Activated naive CD8-positive, alpha-beta T cell treated with anti-CD3 and anti-CD28 coated beads for 36 hours (primary cell): ENCODE measurements at regions not wholly inside any gene's neighbourhood (a gene's known extent, or its start where the extent isn't known, plus 50 kb on each side); places are given as distances from the start of the nearest gene placed in this dataset.

Experiments used
- DNase-seq: peaks from one replicate; pipeline ENCODE4 v3.0.0; 2021
- H3K27ac Mint-ChIP-seq: one replicate; pipeline ENCODE4 v1.8.0; 2022; ENCODE audit warnings: mild to moderate bottlenecking, moderate library complexity, mixed read lengths
- H3K27me3 Mint-ChIP-seq: one replicate; pipeline ENCODE4 v1.8.0; 2022; ENCODE audit warnings: mild to moderate bottlenecking, mixed read lengths
- H3K36me3 Mint-ChIP-seq: one replicate; pipeline ENCODE4 v1.8.0; 2021; ENCODE audit warnings: mild to moderate bottlenecking, mixed read lengths
- H3K4me1 Mint-ChIP-seq: one replicate; pipeline ENCODE4 v1.8.0; 2021; ENCODE audit warnings: mixed read lengths
- H3K4me3 Mint-ChIP-seq: one replicate; pipeline ENCODE4 v1.8.0; 2022; ENCODE audit warnings: mild to moderate bottlenecking, moderate library complexity, mixed read lengths
- H3K9me3 Mint-ChIP-seq: one replicate; pipeline ENCODE4 v1.8.0; 2022; ENCODE audit warnings: mixed read lengths

GRCh38 chr2:235268535-235268934 is 225.3 kb upstream of the AGAP1 start:
- Mint-ChIP-seq H3K4me1 (peaks cover 7% of the 10 kb centered on the region), H3K36me3 (no peaks in the 10 kb centered on the region), H3K9me3 (no peaks in the 10 kb centered on the region), H3K27me3 (peaks cover 88% of the 10 kb centered on the region), H3K4me3 (no peak overlapping the region), H3K27ac (no peak overlapping the region)
- no peak for DNase-seq

DNA sequence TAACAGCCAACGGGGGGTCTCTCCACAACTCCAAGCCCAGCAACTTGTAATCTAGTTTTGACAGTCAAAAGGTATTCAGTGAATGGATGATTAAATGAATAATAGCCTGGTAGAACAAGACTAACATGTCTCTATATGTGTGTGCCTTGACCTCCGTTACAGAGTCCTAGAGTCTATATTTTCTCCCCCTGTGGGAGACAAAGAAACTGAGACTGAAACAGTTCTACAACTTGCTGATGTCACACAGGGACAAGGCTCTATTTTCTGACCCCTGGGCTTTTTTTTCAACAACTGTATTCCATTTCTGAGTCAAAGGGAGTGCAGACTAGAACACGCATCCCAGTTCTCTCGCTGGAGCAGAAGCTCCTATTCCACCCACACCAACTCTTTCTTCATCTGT is 223.6 kb upstream of the AGAP1 start:
- no peaks in the 10 kb centered on the region for H3K36me3 Mint-ChIP-seq
- no peak overlapping the region for H3K4me3 Mint-ChIP-seq
- no peak overlapping the region for H3K27ac Mint-ChIP-seq
- H3K27me3 Mint-ChIP-seq = peaks cover 93% of the 10 kb centered on the region
- DNase-seq = no peak
- peaks cover 7% of the 10 kb centered on the region for H3K4me1 Mint-ChIP-seq
- peaks cover 3% of the 10 kb centered on the region for H3K9me3 Mint-ChIP-seq

DNA sequence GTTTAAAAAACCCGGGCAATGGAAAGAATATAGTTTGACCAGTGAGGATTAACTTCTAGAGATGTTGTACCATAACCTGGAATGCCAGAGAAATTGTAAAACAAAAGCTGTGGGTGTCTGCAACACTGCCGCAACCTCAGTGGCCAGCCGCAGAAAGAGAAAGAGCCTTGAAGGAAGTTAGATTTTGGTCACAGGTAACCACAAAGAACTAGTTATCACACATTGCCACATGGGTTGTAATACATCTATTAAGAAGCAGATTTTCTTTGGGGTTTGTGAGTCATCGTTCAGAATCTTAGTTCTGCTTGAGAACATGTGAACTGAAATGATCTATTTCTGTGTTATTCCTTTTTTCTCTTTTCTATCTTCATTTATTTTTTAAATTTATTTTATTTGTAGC is 222.9 kb upstream of the AGAP1 start:
- Mint-ChIP-seq H3K4me3 (no peak overlapping the region), H3K27me3 (peaks cover 93% of the 10 kb centered on the region), H3K27ac (peak overlapping the region; percentile 61), H3K9me3 (peaks cover 3% of the 10 kb centered on the region), H3K4me1 (peaks cover 7% of the 10 kb centered on the region), H3K36me3 (no peaks in the 10 kb centered on the region)
- DNase-seq = peak; percentile 66

DNA sequence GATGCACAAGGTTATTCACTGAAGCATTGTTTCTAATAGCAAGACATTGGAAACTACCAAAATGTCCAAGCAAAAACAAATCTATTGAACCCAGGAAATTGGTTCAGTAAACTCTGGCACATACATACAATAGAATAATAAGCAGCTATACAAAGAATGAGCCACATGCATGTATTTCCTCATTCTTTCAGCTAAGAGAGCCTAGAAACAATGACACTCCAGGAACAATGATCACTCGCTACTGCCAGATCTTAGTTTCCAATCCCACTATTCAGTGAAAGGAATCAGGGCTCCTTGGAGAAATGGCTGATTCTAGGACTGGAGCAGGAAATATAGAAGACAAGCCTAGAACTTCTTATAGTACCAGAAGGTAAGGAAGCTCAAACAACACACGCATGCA is 221.9 kb upstream of the AGAP1 start:
- Mint-ChIP-seq H3K36me3 (no peaks in the 10 kb centered on the region), H3K4me3 (no peak overlapping the region), H3K27me3 (peaks cover 93% of the 10 kb centered on the region), H3K27ac (no peak overlapping the region), H3K9me3 (peaks cover 3% of the 10 kb centered on the region), H3K4me1 (peaks cover 7% of the 10 kb centered on the region)
- DNase-seq = no peak

GRCh38 chr2:235274023-235274422 is 219.8 kb upstream of the AGAP1 start:
- peaks cover 7% of the 10 kb centered on the region for H3K4me1 Mint-ChIP-seq
- DNase-seq = no peak

GRCh38 chr2:235277485-235277884 is 216.4 kb upstream of the AGAP1 start:
- H3K27me3 Mint-ChIP-seq = peaks cover 59% of the 10 kb centered on the region
- no peak overlapping the region for H3K27ac Mint-ChIP-seq
- peaks cover 3% of the 10 kb centered on the region for H3K9me3 Mint-ChIP-seq
- H3K36me3 Mint-ChIP-seq = no peaks in the 10 kb centered on the region
- no peak overlapping the region for H3K4me3 Mint-ChIP-seq
- no peak for DNase-seq
- H3K4me1 Mint-ChIP-seq = no peaks in the 10 kb centered on the region

More at GRCh38 chr2:235274023-235274422, 219.8 kb upstream of the AGAP1 start:
- Mint-ChIP-seq H3K9me3 (peaks cover 3% of the 10 kb centered on the region), H3K36me3 (no peaks in the 10 kb centered on the region), H3K27me3 (peaks cover 77% of the 10 kb centered on the region), H3K4me3 (no peak overlapping the region), H3K27ac (no peak overlapping the region)

GRCh38 chr2:235278771-235279355 is 215.0 kb upstream of the AGAP1 start:
- no peak for DNase-seq
- H3K27ac Mint-ChIP-seq = no peak overlapping the region
- H3K9me3 Mint-ChIP-seq = peaks cover 3% of the 10 kb centered on the region
- no peaks in the 10 kb centered on the region for H3K36me3 Mint-ChIP-seq
- no peak overlapping the region for H3K4me3 Mint-ChIP-seq
- H3K4me1 Mint-ChIP-seq = no peaks in the 10 kb centered on the region
- peaks cover 48% of the 10 kb centered on the region for H3K27me3 Mint-ChIP-seq

DNA sequence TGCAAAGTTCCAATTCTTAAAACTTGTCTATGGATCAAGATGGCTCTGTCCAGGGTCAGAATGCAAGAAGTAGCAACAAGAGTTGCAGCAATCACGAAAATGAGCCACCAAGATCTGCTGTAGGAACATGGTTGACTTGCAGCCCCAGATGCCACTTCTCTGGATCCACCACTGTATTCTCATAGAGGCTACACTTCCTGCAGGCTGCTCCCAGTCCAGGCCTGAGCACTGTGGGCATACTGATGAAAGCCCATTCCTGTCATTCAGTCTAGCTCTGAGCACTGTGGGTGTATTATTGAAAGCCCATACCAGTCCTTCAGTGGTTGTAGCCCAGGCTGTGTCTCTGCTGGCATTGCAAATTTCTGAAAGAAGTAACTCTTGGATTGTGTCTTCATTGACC is 213.9 kb upstream of the AGAP1 start:
- H3K4me1 Mint-ChIP-seq = no peaks in the 10 kb centered on the region
- no peak overlapping the region for H3K27ac Mint-ChIP-seq
- no peaks in the 10 kb centered on the region for H3K36me3 Mint-ChIP-seq
- H3K9me3 Mint-ChIP-seq = peaks cover 1% of the 10 kb centered on the region
- peaks cover 40% of the 10 kb centered on the region for H3K27me3 Mint-ChIP-seq
- no peak overlapping the region for H3K4me3 Mint-ChIP-seq
- DNase-seq = no peak

DNA sequence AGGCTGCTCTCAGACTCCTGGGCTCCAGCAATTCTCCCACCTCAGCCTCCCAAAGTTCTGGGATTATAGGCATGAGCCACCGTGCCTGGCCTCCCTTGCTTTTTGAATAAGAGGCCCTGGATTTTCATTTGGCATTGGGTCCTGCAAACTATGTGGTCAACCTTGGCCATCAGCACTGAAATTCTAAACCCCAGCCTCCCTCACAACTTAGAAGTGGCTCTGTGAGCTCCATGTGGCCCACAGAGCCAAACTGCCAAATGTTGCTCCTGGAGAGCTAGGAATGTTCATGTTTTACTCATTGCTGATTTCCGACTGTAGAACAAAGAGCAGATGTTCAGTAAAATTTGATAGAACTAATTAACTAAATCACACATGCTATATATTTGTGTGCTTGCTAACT is 210.6 kb upstream of the AGAP1 start:
- Mint-ChIP-seq H3K27me3 (peaks cover 37% of the 10 kb centered on the region), H3K4me1 (no peaks in the 10 kb centered on the region), H3K9me3 (no peaks in the 10 kb centered on the region), H3K27ac (no peak overlapping the region), H3K36me3 (no peaks in the 10 kb centered on the region), H3K4me3 (no peak overlapping the region)
- no peak for DNase-seq

GRCh38 chr2:235286622-235287374 is 207.0 kb upstream of the AGAP1 start:
- Mint-ChIP-seq H3K36me3 (no peaks in the 10 kb centered on the region), H3K27me3 (peaks cover 38% of the 10 kb centered on the region), H3K27ac (no peak overlapping the region), H3K4me1 (no peaks in the 10 kb centered on the region), H3K9me3 (no peaks in the 10 kb centered on the region), H3K4me3 (no peak overlapping the region)
- DNase-seq = no peak

DNA sequence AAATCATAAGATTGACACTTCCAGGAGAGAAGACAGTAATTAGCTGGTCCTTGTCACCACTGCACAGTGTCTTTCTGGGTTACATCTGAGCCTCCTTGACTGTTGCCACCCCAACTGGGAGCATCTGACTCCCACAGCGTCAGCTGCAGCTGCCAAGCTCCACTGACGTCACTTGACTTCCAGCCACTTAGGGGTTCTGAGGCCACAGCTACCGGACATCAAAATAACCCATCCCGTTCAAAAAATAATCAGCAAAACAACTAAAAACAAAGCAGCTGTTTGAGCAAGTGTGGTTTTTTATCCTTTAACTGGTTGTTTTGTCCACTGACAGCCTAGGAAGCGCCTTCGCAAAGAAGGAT is 206.5 kb upstream of the AGAP1 start:
- H3K27ac Mint-ChIP-seq = no peak overlapping the region
- peaks cover 35% of the 10 kb centered on the region for H3K27me3 Mint-ChIP-seq
- H3K4me1 Mint-ChIP-seq = no peaks in the 10 kb centered on the region
- H3K4me3 Mint-ChIP-seq = no peak overlapping the region
- H3K9me3 Mint-ChIP-seq = no peaks in the 10 kb centered on the region
- no peaks in the 10 kb centered on the region for H3K36me3 Mint-ChIP-seq
- no peak for DNase-seq

GRCh38 chr2:235291461-235291860 is 202.4 kb upstream of the AGAP1 start:
- Mint-ChIP-seq H3K27ac (no peak overlapping the region), H3K36me3 (no peaks in the 10 kb centered on the region), H3K9me3 (no peaks in the 10 kb centered on the region), H3K4me3 (no peak overlapping the region), H3K27me3 (peaks cover 25% of the 10 kb centered on the region), H3K4me1 (no peaks in the 10 kb centered on the region)
- no peak for DNase-seq

DNA sequence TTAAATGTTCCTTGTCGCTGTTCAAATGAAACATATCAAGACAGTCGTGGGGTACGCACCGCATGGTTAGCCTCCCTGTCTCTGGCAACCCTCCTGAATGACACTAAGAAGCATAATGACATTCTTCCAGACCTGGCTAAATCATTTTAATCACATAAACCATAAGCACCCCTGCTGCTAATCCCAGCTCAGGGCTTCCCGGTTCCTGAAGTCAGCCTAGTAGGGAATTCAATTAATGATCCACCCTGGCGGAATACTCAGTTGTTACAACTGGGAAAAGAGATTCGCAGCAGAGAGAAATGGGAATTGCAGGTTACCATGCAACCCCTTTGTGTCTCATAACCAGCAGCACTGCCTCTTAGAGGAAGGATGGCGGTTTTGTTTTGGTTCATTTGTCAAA is 200.8 kb upstream of the AGAP1 start:
- H3K27me3 Mint-ChIP-seq = peaks cover 25% of the 10 kb centered on the region
- no peak for DNase-seq
- H3K27ac Mint-ChIP-seq = no peak overlapping the region
- H3K36me3 Mint-ChIP-seq = no peaks in the 10 kb centered on the region
- H3K4me3 Mint-ChIP-seq = no peak overlapping the region
- no peaks in the 10 kb centered on the region for H3K4me1 Mint-ChIP-seq
- H3K9me3 Mint-ChIP-seq = peaks cover 3% of the 10 kb centered on the region

- H3K4me1 Mint-ChIP-seq = no peaks in the 10 kb centered on the region
- H3K36me3 Mint-ChIP-seq = no peaks in the 10 kb centered on the region
- H3K27me3 Mint-ChIP-seq = peaks cover 27% of the 10 kb centered on the region
- peaks cover 3% of the 10 kb centered on the region for H3K9me3 Mint-ChIP-seq
- H3K27ac Mint-ChIP-seq = no peak overlapping the region
- no peak overlapping the region for H3K4me3 Mint-ChIP-seq
- DNase-seq = no peak
Observed at GRCh38 chr2:235295831-235296230, 198.0 kb upstream of the AGAP1 start.

GRCh38 chr2:235300368-235301201 is 193.3 kb upstream of the AGAP1 start:
- Mint-ChIP-seq H3K9me3 (peaks cover 3% of the 10 kb centered on the region), H3K4me1 (no peaks in the 10 kb centered on the region), H3K4me3 (no peak overlapping the region), H3K27me3 (peaks cover 44% of the 10 kb centered on the region), H3K36me3 (no peaks in the 10 kb centered on the region), H3K27ac (no peak overlapping the region)
- no peak for DNase-seq
